Kidney capillary endothelial cell (primary cell): ENCODE measurements at regions not wholly inside any gene's neighbourhood (a gene's known extent, or its start where the extent isn't known, plus 50 kb on each side); places are given as distances from the start of the nearest gene placed in this dataset.
"Not testable (repeated sequence)": the region's sequence is repeated elsewhere in the genome, so short reads cannot be mapped to it uniquely, and the experiment has no call there.

ENCODE experiments used
- DNase-seq: peaks from one replicate; pipeline ENCODE4 v3.0.0-alpha.2; 2018; ENCODE audit warnings: low spot score

GRCh38 chr6:81105998-81106397 lies 646.5 kb downstream of the TENT5A start:
- DNase-seq = no peak

- no peak for DNase-seq
These were observed 654.2 kb downstream of the TENT5A start for GRCh38 chr6:81098109-81098814.

- DNase-seq = not testable (repeated sequence)
These were observed 656.0 kb downstream of the TENT5A start for GRCh38 chr6:81096464-81096863.

GRCh38 chr6:81093051-81093450 lies 659.4 kb downstream of the TENT5A start:
- DNase-seq = no peak

- no peak for DNase-seq
These were observed 664.3 kb downstream of the TENT5A start for GRCh38 chr6:81088145-81088544.

GRCh38 chr6:81086991-81087390 lies 665.5 kb downstream of the TENT5A start:
- DNase-seq = no peak

- DNase-seq = no peak
These were observed 667.1 kb downstream of the TENT5A start for GRCh38 chr6:81085431-81085790.

GRCh38 chr6:81084776-81085430 lies 667.6 kb downstream of the TENT5A start:
- no peak for DNase-seq

- DNase-seq = no peak
These were observed 676.5 kb downstream of the TENT5A start for GRCh38 chr6:81075974-81076373.

- no peak for DNase-seq
These were observed 679.2 kb downstream of the TENT5A start for GRCh38 chr6:81073318-81073717.

GRCh38 chr6:81071121-81071520 lies 681.4 kb downstream of the TENT5A start:
- no peak for DNase-seq

GRCh38 chr6:81067057-81067456 lies 685.4 kb downstream of the TENT5A start:
- no peak for DNase-seq

GRCh38 chr6:81063891-81064290 lies 688.6 kb downstream of the TENT5A start:
- DNase-seq = no peak

GRCh38 chr6:81054036-81054435 lies 698.4 kb downstream of the TENT5A start:
- DNase-seq = no peak

GRCh38 chr6:81051952-81052351 lies 700.5 kb downstream of the TENT5A start:
- no peak for DNase-seq

GRCh38 chr6:81049425-81050042 lies 702.9 kb downstream of the TENT5A start:
- DNase-seq = no peak

- DNase-seq = no peak
These were observed 721.1 kb downstream of the TENT5A start for GRCh38 chr6:81031416-81031815.

- DNase-seq = no peak
These were observed 726.4 kb downstream of the TENT5A start for GRCh38 chr6:81026041-81026553.

- DNase-seq = no peak
These were observed 728.8 kb downstream of the TENT5A start for GRCh38 chr6:81023709-81024108.

GRCh38 chr6:81023007-81023582 lies 729.4 kb downstream of the TENT5A start:
- DNase-seq = no peak

- not testable (repeated sequence) for DNase-seq
These were observed 734.9 kb downstream of the TENT5A start for GRCh38 chr6:81017586-81017985.

- DNase-seq = no peak
These were observed 748.6 kb downstream of the TENT5A start for GRCh38 chr6:81003894-81004293.

- no peak for DNase-seq
These were observed 749.3 kb downstream of the TENT5A start for GRCh38 chr6:81003156-81003555.
